Fibroblast of upper back skin (primary cell): ENCODE measurements at regions not wholly inside any gene's neighbourhood (a gene's known extent, or its start where the extent isn't known, plus 50 kb on each side); places are given as distances from the start of the nearest gene placed in this dataset.
A peak's percentile ranks its signal among the peaks of the same experiment; 100 is the strongest.
"Not testable (repeated sequence)": the region's sequence is repeated elsewhere in the genome, so short reads cannot be mapped to it uniquely, and the experiment has no call there.

Source experiments
- DNase-seq: peaks from one replicate; pipeline ENCODE4 v3.0.0-alpha.2; 2013

- no peak for DNase-seq
These were observed 164.3 kb upstream of the NPSR1 start for GRCh38 chr7:34493752-34494151.

GRCh38 chr7:34497153-34497777 is 160.8 kb upstream of the NPSR1 start:
- DNase-seq: no peak

- no peak for DNase-seq
These were observed 156.9 kb upstream of the NPSR1 start for GRCh38 chr7:34501156-34501555.

- DNase-seq: no peak
These were observed 150.8 kb upstream of the NPSR1 start for GRCh38 chr7:34507191-34507590.

- peak; percentile 20 for DNase-seq
These were observed 134.6 kb upstream of the NPSR1 start for GRCh38 chr7:34523226-34523918.

- no peak for DNase-seq
These were observed 127.8 kb upstream of the NPSR1 start for GRCh38 chr7:34530259-34530658.

GRCh38 chr7:34539003-34539402 is 119.0 kb upstream of the NPSR1 start:
- no peak for DNase-seq

- DNase-seq: no peak
These were observed 113.4 kb upstream of the NPSR1 start for GRCh38 chr7:34544621-34545020.

- DNase-seq: no peak
These were observed 107.0 kb upstream of the NPSR1 start for GRCh38 chr7:34550996-34551395.

GRCh38 chr7:34552502-34552901 is 105.5 kb upstream of the NPSR1 start:
- no peak for DNase-seq

GRCh38 chr7:34558022-34558421 is 100.0 kb upstream of the NPSR1 start:
- peak; percentile 1 for DNase-seq

GRCh38 chr7:34564091-34564490 is 93.9 kb upstream of the NPSR1 start:
- DNase-seq: no peak

- DNase-seq: no peak
These were observed 90.1 kb upstream of the NPSR1 start for GRCh38 chr7:34567906-34568305.

GRCh38 chr7:34569975-34570699 is 87.9 kb upstream of the NPSR1 start:
- no peak for DNase-seq

- DNase-seq: no peak
These were observed 83.0 kb upstream of the NPSR1 start for GRCh38 chr7:34575006-34575405.

GRCh38 chr7:34577934-34578333 is 80.1 kb upstream of the NPSR1 start:
- DNase-seq: not testable (repeated sequence)

GRCh38 chr7:34581698-34582097 is 76.3 kb upstream of the NPSR1 start:
- not testable (repeated sequence) for DNase-seq

GRCh38 chr7:34584526-34584925 is 73.5 kb upstream of the NPSR1 start:
- no peak for DNase-seq

- DNase-seq: peak; percentile 2
These were observed 61.1 kb upstream of the NPSR1 start for GRCh38 chr7:34596887-34597286.

- DNase-seq: no peak
These were observed 54.1 kb upstream of the NPSR1 start for GRCh38 chr7:34603711-34604444.
